ENCODE measurements at regions not wholly inside any gene's neighbourhood (a gene's known extent, or its start where the extent isn't known, plus 50 kb on each side); places are given as distances from the start of the nearest gene placed in this dataset.
"Not testable (repeated sequence)": the region's sequence is repeated elsewhere in the genome, so short reads cannot be mapped to it uniquely, and the experiment has no call there.

GRCh38 chr21:32876426-32876825 is 104.9 kb upstream of the PAXBP1 start:
- DNase-seq (ENCODE audit: low spot score) = no peak
- no peak overlapping the region for H3K27ac ChIP-seq (ENCODE audit: low read depth, low read length, poor library complexity, severe bottlenecking)
- POLR2A ChIA-PET (ENCODE audit: low non-redundant PET) = no interaction called here
- no peaks in the 10 kb centered on the region for H3K4me1 ChIP-seq (ENCODE audit: insufficient read depth, low read length, poor library complexity, severe bottlenecking)
- no peak overlapping the region for H3K4me3 ChIP-seq (ENCODE audit: low read depth, low read length, poor library complexity, severe bottlenecking)
- BruUV-seq (replicated peaks) = no TSS peak
- CTCF ChIA-PET = no interaction called here
- TF ChIP-seq EZH2 (IDR thresholded peaks at IDR 0.05; ENCODE audit: borderline replicate concordance, low read depth, low read length, poor library complexity, severe bottlenecking) (no peak), CTCF (conservative IDR thresholded peaks at IDR 0.05; ENCODE audit: low read depth, low read length) (no peak)
- no peaks in the 10 kb centered on the region for H3K9me3 ChIP-seq (ENCODE audit: low read depth, low read length, poor library complexity, severe bottlenecking)
- intact Hi-C loops (cut with micrococcal nuclease; ENCODE audit: unreplicated experiment) = no loop called here
- no peaks in the 10 kb centered on the region for H3K36me3 ChIP-seq (ENCODE audit: insufficient read depth, low read length, poor library complexity, severe bottlenecking)
- H3K27me3 ChIP-seq (replicated peaks; ENCODE audit: insufficient read depth, low read depth, low read length, poor library complexity) = peaks cover 16% of the 10 kb centered on the region

GRCh38 chr21:32877888-32878287 is 106.3 kb upstream of the PAXBP1 start:
- POLR2A ChIA-PET (ENCODE audit: low non-redundant PET); H3K27ac ChIP-seq (ENCODE audit: low read depth, low read length, poor library complexity, severe bottlenecking); H3K4me1 ChIP-seq (ENCODE audit: insufficient read depth, low read length, poor library complexity, severe bottlenecking); BruUV-seq (replicated peaks); H3K9me3 ChIP-seq (ENCODE audit: low read depth, low read length, poor library complexity, severe bottlenecking); H3K36me3 ChIP-seq (ENCODE audit: insufficient read depth, low read length, poor library complexity, severe bottlenecking); DNase-seq (ENCODE audit: low spot score); CTCF ChIA-PET; intact Hi-C loops (cut with micrococcal nuclease; ENCODE audit: unreplicated experiment); H3K4me3 ChIP-seq (ENCODE audit: low read depth, low read length, poor library complexity, severe bottlenecking): not testable (repeated sequence)
- peaks cover 17% of the 10 kb centered on the region for H3K27me3 ChIP-seq (replicated peaks; ENCODE audit: insufficient read depth, low read depth, low read length, poor library complexity)

GRCh38 chr21:32878661-32879060 is 107.1 kb upstream of the PAXBP1 start:
- no TSS peak for BruUV-seq (replicated peaks)
- no peak for TF ChIP-seq EZH2 (IDR thresholded peaks at IDR 0.05; ENCODE audit: borderline replicate concordance, low read depth, low read length, poor library complexity, severe bottlenecking)
- no peak for TF ChIP-seq CTCF (conservative IDR thresholded peaks at IDR 0.05; ENCODE audit: low read depth, low read length)
- ChIA-PET POLR2A (ENCODE audit: low non-redundant PET) (no interaction called here), CTCF (no interaction called here)
- intact Hi-C loops (cut with micrococcal nuclease; ENCODE audit: unreplicated experiment) = no loop called here
- H3K9me3 ChIP-seq (ENCODE audit: low read depth, low read length, poor library complexity, severe bottlenecking) = no peaks in the 10 kb centered on the region
- no peak for DNase-seq (ENCODE audit: low spot score)
- H3K36me3 ChIP-seq (ENCODE audit: insufficient read depth, low read length, poor library complexity, severe bottlenecking) = no peaks in the 10 kb centered on the region
- H3K4me1 ChIP-seq (ENCODE audit: insufficient read depth, low read length, poor library complexity, severe bottlenecking) = no peaks in the 10 kb centered on the region
- H3K4me3 ChIP-seq (ENCODE audit: low read depth, low read length, poor library complexity, severe bottlenecking) = no peak overlapping the region
- H3K27me3 ChIP-seq (replicated peaks; ENCODE audit: insufficient read depth, low read depth, low read length, poor library complexity) = peaks cover 17% of the 10 kb centered on the region
- no peak overlapping the region for H3K27ac ChIP-seq (ENCODE audit: low read depth, low read length, poor library complexity, severe bottlenecking)

GRCh38 chr21:32881458-32881857 is 109.9 kb upstream of the PAXBP1 start:
- no TSS peak for BruUV-seq (replicated peaks)
- intact Hi-C loops (cut with micrococcal nuclease; ENCODE audit: unreplicated experiment) = no loop called here
- Histone ChIP-seq H3K36me3 (ENCODE audit: insufficient read depth, low read length, poor library complexity, severe bottlenecking) (no peaks in the 10 kb centered on the region), H3K9me3 (ENCODE audit: low read depth, low read length, poor library complexity, severe bottlenecking) (no peaks in the 10 kb centered on the region), H3K27me3 (replicated peaks; ENCODE audit: insufficient read depth, low read depth, low read length, poor library complexity) (peaks cover 22% of the 10 kb centered on the region), H3K4me1 (ENCODE audit: insufficient read depth, low read length, poor library complexity, severe bottlenecking) (no peaks in the 10 kb centered on the region), H3K27ac (ENCODE audit: low read depth, low read length, poor library complexity, severe bottlenecking) (no peak overlapping the region), H3K4me3 (ENCODE audit: low read depth, low read length, poor library complexity, severe bottlenecking) (no peak overlapping the region)
- ChIA-PET POLR2A (ENCODE audit: low non-redundant PET) (no interaction called here), CTCF (no interaction called here)
- TF ChIP-seq EZH2 (IDR thresholded peaks at IDR 0.05; ENCODE audit: borderline replicate concordance, low read depth, low read length, poor library complexity, severe bottlenecking) (no peak), CTCF (conservative IDR thresholded peaks at IDR 0.05; ENCODE audit: low read depth, low read length) (no peak)
- DNase-seq (ENCODE audit: low spot score) = no peak

Measured in A673 (cell line).